Midbrain (tissue), 1 donor: ENCODE measurements at regions not wholly inside any gene's neighbourhood (a gene's known extent, or its start where the extent isn't known, plus 50 kb on each side); places are given as distances from the start of the nearest gene placed in this dataset.
"Not testable (repeated sequence)": the region's sequence is repeated elsewhere in the genome, so short reads cannot be mapped to it uniquely, and the experiment has no call there.

Source experiments
- DNase-seq: peaks from one replicate; lab custom pipeline; 2025; lab: John Stamatoyannopoulos, UW

DNA sequence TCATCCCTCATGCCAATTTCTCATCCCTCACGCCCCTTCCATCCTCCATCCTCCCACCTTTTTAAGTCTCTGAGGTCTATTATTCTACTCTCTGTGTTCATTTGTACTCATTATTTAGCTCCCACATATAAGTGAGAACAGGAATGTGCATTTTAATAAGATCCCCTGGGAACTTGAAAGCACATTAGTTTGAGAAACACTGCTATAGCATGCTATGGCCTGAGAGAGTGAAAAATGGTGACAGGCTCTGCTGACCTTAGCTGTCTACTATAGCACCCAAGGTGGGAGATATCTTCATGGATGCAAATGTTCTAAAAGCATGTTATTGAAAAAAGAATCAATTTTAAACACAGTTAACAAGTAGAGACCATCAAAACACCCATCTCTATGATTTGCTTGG, 712.0 kb downstream of the TFAP2A start:
- no peak for DNase-seq

DNA sequence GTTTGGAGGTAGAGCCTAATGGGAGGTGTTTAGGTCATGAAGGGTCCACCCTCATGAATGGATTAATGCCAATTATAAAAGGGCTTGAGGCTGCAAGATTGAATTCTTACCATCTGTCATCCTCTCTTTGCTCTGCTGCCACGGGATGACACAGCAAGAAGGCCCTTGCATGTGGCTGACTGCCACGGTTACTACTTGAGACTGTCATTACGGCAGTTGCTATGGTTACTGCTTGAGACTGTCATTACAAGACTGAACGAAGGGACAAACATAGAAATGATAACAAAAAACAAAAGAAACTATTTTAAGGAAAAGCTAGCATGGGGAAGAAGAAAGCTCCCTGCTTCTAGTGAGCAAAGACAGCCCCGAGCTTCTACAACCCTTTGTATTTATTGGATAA, 715.0 kb downstream of the TFAP2A start:
- no peak for DNase-seq

DNA sequence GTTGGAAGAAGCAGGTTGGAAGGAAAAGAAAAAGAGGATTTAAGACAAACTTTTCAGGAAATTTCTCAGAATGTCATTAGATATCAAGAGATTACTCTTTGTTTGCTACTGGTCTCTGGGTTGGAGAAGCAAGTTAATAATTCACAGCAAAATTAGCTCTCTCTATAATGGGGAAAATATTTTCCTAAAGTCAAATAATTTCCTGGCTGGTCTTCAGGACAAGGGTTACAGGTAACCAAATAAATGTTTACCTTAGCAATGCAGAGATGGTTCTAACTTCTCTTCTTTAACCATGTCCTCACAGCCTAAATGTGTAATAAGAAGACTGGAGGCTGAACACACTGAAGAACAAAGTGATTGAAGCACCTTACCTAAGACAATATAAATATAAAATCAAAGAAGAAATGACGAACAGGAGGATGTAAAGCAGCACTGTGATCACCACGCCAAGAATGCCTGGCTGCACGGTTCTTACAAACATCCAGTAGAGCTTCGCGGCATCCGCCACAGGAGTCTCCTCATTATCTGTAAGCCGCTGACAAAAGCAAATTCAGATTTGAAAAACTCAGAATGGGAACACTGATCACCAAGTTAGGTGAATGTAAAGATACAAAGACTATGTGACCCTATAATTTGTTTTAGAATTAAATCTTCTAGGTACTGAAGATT, 717.5 kb downstream of the TFAP2A start:
- DNase-seq = no peak

DNA sequence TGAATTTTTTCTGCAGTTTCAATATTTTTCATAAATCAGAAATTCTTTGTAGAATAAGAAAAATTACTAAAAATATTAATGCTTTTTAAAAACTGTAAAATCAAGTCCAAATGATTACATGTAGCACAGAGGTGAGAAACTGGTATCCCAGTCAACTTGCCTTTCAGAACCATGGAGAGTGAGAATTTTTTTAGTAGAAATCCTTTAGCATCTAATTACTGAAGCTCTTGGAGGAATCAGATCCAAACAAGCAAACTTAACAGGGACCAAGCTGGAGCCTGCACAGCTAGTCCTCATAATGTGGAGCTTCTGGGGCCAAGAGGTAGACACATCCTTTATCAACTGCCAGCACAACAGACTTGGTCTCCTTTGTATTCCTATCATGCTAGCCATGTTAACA, 724.5 kb downstream of the TFAP2A start:
- DNase-seq = no peak

DNA sequence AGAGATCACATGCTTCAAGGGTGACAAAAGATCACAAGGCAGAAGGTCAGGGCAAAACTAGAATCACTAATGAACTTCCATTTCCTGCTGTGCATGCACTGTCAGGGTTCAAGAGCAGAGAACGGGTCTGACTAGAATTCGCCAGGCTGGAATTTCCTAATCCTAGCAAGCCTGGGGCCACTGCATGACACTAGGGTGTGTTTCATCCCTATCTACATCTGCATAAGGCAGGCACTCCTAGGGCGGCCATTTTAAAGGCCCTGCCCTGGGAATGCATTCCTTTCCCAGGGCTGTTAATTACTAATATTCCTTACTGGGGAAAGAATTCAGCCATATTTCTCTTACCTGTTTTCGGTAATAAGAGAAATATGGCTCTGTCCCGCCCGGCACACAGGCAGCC, 734.1 kb downstream of the TFAP2A start:
- not testable (repeated sequence) for DNase-seq

DNA sequence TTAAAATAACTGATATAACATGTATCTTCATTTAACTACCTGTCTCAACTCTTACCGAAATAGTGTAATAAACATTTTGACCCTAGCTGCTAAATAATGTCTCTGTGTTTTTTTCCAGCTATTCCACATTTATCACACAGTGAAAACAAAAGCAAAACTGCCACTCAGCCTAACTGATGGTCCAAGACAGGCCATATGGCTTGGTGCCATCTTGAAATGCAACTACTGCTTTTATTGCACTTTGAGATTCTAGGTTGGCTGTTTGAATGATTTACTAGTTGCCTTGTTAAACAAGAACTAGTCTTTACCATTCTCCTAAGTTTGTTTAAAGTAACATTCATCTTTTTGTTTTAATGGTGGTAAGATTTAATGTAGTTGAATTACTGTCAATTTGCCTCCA, 739.8 kb downstream of the TFAP2A start:
- DNase-seq = no peak

DNA sequence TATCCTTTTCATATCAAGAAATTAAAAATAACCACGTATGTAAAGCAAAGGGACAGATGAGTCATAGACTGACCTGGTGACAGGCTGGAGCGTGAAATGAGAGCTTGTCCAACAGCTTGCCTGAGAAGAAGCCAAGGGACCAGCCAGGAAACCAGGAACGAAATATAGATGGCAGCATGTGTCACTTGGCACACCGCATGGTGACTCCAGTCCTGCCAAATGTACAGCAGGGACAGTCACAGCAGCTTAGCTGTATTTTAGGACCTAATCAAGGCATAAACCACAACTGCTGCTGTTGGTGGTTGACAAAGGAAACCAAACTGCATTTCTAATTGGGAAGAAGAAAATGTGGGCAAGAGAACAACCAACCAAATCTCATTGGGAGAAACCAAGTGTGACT, 755.0 kb downstream of the TFAP2A start:
- no peak for DNase-seq

DNA sequence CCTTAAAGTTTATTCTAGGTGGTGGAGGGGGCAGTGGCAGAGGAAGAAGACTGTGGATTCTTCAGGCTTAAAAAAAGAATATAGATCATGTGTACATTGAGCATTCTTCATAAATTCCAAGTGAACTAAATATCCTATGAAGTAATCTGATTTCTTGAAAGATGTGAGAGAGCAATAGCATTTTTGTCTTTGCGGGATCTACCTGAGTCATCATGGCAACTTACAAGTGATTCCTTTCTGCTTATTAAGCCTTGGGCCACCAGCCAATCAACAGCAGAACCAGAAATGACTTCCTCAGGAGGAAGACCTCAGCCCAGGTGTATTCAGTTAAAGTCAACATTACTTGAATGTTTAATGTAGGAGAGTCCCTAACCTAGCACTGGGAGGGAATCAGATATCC, 756.9 kb downstream of the TFAP2A start:
- DNase-seq = no peak

DNA sequence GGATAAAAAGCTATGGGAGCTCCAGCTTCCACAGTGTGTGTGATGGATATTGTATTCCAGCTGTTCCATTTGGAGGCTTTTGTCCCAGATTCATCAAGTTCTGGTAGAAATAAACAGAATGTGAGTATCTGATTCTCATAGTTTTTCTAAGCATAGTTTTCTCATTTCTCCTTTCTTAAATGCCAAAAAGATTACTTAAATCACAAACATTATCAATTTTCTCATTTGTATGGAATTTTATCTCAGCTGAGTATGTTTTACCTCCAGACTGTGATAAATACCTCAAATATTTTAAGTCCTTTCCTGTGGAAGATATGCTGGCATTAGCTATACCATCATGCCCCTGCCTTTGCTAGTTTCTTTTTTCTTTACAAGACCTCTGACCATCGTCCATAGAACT, 767.3 kb downstream of the TFAP2A start:
- no peak for DNase-seq

DNA sequence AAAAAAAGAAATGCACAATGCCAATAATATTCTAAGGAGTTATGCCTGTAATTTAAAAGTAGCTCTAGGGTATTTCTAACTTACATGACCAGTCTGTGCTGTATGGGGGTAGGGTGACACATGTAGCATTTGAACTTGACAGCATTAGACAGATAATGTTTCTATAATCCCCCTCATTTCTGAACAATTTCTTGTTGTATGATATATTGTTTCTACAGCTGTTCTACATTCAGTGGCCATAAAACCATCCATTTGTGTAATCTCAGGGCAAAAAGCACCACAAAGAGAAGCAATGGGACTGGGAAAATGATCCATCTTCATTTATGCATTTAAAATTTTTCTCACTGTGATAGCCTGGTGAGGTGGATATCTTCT, 767.8 kb downstream of the TFAP2A start:
- no peak for DNase-seq

DNA sequence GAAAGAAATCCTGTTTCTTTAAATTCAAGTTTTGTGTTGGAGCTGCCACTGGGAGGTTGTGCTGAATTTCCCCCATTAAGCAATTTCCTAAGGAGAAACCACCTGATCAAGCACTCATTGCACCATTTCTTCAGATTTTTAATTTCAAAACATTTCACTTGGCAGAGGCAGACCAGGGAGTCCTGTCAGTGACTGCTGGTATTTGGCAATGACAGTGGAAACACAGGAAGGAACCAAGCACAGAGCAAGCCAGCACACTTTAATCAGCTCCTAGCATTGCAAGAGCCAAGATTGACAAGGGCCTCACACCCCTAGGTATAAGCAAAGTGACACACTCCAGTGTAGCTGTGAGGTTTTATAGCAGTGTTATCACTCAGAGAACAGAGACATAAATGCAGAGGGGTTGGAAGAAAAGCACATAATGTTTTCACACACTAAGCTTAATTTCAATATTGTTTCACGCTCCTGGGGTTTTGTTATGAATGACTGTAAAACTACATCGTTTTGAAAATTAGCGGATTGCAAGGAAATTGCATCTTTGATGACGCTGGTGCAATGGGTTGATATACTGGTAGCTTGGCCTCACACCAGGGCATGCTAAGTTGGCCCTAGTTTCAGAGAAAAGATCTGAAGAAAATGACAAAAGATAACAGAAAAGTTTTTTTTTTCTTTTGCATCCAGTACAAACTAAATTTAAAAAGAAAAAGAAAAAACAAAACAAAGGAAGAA, 768.4 kb downstream of the TFAP2A start:
- no peak for DNase-seq

DNA sequence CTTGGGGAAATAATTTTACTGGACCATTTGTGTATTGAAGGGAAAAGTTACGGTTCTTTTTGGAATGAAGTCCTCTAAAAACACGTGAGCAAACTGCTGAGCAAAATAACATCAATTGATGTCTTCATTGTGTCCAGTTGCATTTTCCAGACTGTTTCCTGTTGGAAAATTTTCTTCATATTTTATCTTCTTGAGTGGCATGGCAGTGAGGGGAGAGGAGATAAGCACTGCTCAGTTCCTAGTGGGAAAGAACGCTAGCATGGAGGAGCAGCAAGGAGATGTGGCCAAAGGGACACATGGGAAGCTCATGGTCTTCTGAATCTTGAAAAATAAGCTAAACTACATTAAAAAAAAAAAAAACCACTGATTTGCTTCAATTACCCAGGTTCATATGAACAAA, 776.0 kb downstream of the TFAP2A start:
- no peak for DNase-seq

DNA sequence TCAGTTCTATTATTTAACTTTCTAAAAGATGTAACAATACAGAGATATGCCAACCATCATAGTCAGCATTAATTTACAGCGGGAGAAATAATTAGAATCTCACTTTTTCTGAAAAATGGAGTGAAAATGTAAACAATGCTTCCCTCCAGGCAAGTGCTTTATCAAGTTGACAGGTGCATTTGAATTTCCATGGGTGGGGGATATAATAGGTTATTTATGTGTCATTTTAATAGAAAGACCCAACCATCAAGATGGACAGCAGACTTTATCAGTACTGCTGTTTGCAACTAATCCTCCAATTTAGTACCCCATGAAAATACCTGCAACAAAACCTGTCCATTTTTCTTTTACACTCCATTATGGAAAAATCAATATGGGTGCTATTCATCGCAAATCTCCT, 780.1 kb downstream of the TFAP2A start:
- no peak for DNase-seq

DNA sequence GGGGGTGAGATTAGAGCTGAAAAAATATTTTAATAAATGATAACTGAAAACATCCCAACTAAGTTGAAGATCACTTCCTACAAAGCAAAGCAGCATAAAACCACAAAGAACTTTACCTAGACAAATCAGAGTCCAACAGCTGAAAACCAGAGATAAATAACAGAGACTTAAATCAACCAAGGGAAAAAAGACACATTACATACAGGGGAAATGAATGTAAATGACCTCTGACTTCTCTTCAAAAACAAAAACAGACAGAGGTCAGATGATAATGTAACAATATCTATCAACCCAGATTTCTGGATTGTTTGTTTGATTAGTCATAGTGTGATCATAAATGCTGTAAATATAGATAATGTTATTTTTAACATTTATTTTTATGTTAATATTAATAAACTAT, 782.8 kb downstream of the TFAP2A start:
- no peak for DNase-seq

DNA sequence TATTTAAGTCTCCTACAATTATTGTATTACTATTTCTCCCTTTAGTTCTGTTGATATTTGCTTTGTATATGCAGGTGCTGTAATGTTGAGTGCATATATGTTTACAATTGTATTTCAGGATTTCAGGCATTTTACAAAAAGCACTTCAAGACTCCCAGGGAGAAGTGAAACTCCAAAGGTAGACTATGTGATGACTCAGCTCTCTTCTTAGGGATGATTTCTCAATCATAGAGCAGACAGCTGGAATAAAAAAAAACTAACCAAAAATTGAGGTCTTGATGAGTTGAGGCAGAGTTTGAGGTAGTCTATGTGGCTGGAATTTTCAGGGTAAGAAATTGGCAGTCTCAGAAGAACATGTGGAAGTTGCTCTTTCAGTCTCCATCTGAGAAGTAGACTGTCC, 786.1 kb downstream of the TFAP2A start:
- no peak for DNase-seq

DNA sequence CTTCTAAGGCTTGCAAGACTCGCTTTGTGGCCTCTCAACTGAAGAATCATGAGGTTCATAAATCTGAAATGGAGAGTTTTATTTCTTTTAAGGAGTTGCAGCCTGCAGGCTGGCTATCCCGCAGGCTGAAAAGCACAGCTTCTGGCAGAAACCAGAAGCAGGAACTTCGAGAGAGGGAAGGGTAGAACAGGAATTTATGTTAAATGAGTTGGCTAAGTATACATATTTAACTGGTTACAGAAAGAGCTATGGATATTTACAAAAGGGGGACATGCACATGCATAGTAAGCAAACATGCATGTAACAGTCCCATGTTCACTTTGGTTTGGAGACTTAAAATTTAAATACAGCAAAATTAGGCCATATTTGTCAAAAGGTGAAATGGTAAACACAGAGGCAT, 787.0 kb downstream of the TFAP2A start:
- no peak for DNase-seq

DNA sequence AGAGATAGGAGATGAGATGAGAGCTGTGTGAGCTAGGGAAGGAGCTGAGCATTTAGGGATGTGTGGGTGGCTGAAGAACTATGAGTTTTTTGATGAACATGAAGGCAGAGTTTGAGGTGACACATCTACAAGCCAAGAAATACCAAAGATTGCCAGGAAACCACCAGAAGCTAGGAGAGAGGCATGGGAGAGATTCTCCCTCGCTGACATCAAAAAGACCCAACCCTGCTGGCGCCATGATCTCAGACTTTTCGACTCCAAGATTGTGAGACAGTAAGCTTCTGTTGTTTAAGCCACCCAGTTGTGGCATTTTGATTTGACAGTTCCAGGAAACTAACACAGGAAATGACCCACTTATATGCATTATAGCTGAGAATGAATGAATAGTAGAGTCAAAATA, 790.9 kb downstream of the TFAP2A start:
- no peak for DNase-seq

DNA sequence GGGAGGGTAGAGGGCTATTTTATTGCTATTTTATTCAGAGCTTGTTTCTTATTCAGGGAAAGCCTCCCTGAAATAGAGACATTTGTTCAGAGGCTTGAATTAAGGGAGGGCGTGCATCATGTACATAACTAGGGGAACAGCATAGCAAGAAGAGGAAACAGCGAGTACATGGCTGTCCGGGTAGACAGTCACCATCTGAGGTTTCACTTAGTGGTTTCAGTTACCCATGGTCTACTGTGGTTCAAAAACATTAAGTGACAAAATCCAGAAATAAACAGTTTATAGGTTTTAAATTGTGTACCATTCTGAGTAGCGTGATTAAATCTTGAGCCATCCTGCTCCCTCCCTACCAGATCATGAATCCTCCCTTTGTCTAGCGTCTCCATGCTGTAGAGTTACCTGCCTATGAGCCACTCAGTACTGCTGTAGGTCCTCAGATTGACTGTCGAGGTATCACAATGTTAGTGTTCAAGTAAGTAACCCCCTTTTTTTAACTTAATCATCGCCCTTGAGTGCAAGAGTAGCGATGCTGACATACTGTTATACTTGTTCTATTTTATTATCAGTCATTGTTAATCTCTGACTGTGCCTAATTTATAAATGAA, 791.5 kb downstream of the TFAP2A start:
- no peak for DNase-seq

DNA sequence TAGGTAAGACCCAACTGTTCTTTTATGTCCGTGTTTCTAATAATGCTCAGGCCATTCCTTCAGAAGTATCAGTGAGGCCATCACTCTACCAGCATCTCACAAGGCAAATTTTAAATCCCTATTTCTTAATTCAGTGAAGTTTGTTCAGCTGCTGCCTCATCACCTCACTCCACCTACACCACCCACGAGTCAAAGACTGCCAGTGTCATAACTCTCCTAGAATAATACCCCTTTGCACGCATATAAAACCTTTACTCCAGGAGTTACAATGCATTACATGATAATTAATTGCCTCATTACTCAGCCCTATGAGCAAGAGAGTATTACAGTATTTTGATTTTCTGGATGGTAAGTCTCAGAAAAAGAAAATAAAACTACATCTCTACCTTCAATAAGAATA, 793.6 kb downstream of the TFAP2A start:
- DNase-seq = no peak

DNA sequence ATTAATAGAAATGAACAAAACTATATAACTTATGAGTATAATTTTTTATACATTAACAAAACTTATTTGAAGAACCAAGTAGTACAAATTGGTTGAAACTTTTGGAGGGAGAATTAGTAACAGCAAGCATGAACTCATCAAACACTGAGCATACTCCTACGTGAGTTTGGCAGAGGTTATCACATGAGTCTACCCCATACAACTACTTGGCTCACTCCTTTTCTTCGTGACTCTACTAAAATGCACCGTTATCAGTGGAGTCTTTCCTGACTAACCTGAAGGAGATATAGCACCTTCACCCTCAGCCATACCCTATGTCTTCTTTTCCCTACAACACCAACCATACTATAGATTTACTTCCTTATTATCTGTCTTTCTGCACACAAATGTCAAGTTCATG, 794.2 kb downstream of the TFAP2A start:
- DNase-seq = no peak

DNA sequence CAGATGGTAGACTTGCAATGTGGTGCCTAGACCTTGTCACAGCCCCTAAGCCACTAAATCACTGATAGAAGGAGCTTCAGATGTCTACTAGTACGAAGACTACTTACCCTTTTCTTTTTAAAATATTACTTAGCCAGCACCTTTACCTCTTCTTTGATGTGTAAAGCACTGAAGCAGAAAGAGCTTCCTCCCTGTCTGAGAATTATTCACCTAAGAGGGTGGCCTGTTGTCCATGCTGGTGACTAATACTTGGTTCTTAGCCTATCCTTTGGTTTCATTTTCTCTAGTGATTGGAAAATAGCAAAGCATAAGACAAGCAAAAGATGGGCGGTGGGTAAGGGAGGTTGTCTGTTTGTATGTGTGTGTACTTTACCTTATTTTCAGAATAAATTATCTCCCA, 794.6 kb downstream of the TFAP2A start:
- no peak for DNase-seq

DNA sequence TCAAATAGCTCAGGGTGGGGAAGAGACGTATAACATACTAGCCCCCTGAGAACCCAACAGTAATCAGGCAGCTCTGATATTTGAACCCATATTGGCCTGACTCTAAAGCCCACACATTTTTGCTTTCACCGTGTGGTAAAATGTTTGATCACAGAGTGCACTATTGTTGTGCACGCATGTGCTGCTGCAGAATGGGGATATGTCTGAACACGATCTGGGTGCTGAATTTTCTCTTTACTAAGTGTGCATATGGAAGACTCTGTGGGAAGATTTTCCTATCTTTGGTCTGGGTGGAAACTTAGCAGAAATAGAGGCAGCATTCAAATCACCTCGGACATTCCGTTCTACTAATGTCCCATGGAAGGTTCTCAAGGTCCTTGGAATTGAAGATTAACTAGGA, 800.1 kb downstream of the TFAP2A start:
- DNase-seq = no peak

DNA sequence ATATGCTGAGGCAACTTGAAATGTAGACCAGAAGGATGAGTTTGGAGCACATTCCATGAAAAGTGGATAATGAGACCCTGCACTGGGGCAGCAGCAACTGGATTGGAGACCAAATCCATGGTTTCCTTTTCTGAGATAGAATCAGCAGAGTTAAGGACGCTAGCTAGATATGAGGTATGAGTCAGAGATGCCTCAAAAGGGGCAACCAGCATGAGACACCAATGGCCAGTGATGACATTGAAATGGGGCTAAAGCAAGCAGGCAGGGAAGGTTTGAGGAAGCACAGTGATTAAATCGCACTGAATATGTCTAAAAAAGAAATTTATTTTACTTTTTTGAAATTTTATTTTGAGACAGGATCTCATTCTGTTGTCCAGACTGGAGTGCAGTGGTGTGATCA, 802.4 kb downstream of the TFAP2A start:
- DNase-seq = no peak
